ENCODE measurements at regions not wholly inside any gene's neighbourhood (a gene's known extent, or its start where the extent isn't known, plus 50 kb on each side); places are given as distances from the start of the nearest gene placed in this dataset.
"Not testable (repeated sequence)": the region's sequence is repeated elsewhere in the genome, so short reads cannot be mapped to it uniquely, and the experiment has no call there.

DNA sequence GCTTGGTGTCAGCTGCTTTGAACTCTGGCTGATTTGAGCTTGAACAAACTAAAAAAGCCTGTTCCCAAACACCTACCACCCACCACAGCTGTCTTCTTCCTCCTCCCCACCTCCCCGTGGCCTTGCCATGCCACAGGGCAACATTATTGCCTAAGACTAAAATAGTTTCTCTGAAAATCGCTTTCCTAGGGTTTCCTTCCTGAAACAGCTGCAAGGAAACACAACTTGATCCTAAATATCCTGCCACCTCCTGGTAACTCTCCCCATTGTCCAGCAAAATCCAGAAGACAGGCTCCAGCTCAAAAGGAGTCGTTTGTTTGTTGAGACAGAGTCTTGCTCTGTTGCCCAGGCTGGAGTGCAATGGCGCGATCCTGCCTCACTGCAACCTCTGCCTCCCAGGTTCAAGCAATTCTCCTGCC is 193.9 kb upstream of the TPM1 start:
- DNase-seq, result no peak

DNA sequence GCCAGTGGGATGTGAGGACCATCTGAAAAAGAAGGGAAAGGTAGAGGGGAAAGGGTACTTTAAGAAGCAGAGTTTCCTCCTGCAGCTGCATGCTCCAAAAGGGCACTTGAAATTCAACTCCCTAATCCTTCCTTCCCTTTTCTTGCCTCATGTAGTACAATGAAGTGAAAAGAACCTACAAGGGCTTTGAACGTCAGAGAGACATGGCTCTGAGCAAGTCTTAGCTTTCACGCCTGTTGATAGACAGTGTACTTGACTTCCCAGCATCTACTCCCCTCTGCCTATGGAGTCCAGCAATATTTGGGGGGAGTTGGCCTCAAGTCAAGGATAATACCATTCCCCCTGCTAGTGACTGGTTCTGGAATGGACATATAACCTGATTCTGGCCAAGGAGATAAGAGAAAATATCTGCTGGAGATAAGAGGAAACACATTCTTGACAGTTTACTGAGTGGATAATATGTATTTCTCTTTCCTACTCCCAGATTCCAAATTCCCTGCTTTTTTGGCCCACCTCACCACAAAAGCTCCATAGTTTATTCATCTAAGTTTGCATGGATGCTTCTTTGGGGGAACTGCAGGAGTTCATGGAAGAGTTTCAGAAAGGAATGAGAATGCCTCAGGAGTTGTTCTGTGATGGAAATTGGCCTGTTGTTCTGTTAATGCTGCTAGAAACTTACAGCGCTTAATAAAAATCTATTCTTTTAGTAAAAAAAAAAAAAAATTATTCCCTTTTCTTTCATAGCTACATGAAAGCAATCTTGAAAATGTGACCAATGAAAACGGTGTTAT is 193.0 kb upstream of the TPM1 start:
- DNase-seq, result no peak

DNA sequence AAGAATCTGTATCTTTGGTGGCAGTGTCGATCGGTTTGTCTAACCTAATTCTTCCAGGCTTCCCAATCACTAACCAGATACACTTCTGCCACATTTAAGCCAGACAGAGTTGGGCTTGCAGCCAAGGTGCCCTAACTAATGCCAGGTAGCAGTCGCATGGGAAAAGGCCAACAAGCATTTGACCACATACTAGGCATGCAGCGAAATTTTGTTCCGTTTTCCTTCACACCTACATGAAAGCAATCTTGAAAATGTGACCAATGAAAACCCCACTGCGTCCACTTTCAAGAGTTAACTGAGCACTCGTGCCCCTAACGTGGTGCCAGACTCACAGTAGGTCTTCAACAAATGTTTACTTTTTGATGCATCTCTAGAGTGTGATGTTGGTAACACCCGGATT is 192.2 kb upstream of the TPM1 start:
- no peak for DNase-seq

GRCh38 chr15:62850791-62851291 is 191.7 kb upstream of the TPM1 start:
- DNase-seq, result no peak

DNA sequence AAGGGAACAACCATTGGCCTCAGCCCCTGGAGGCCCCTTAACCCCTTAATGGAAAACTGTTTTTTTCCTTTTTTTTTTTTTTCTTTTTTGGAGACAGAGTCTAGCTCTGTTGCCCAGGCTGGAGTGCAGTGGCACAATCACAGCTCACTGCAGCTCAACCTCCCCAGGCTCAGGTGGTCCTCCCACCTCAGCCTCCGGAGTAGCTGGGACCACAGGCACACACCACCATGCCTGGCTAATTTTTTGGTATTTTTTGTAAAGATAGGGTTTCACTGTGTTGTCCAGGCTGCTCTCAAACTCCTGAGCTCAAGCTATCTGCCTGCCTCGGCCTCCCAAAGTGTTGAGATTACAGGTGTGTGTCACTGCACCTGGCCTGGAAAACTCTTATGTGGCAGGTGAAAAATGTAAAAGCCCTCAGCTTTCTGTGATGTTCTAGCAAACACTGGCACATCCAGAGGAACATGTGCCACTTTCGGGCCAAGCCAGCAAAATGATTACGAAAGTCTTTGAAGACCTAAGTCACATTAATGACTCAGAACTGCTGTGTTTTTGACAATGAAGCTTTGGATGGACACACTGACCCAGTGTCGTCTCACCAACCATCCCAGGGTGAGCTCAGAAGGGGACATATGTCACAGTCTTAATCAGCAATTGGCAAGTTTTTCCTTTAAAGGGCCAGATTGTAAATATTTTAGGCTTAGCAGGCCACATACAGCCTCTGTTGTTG is 189.3 kb upstream of the TPM1 start:
- DNase-seq, result no peak

DNA sequence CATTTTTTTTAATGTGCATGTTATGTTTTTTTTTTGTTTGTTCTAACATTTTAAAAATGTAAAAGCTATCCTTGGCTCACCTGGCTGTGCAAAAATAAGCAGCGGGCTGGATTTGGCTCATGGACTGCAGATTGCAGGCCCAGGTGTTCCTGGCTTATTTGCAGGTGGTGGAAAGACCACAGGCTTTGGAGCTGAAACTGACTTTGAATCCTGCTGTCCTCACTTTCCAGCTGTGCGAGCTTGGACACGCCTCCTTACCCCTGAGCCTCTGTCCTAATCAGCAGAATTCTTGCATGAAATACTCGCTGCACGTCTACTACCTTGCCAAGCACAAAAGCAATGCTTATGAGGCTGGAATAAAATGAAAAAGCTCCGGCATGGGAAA is 188.7 kb upstream of the TPM1 start:
- DNase-seq, result no peak

DNA sequence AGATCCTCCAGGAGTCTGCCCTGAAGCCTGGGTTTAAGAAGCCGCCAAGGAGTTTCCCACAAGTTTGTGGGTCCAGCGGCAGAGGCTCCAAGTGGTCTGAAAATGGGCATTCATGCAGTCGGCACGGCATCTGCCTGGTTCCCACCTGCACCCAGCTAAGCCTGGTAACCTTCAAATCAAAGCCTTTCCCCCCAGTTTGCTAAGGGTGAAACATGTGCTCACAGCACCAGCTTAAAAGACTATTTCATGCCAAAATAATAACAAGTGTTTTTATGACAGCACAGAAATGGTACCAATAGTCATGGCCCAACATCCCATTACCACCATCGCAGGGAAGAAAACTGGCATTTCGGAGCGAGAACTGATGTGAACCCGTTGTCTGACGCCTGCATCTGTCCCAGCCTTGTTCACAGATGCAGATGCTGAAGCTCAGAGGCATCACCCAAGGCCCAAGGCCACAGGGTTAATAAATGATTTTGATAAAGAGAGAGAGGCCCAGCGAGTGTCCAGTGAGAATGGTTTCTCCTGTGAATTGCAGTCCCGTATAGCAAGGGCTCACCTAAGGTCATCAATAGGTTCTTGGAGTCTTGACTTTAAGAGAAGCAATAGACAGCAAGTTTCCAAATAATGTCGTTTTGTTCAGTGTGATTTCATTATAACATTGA is 188.0 kb upstream of the TPM1 start:
- no peak for DNase-seq

- DNase-seq, result no peak
Observed at GRCh38 chr15:62855085-62855476, 187.5 kb upstream of the TPM1 start.

GRCh38 chr15:62856466-62857246 is 185.9 kb upstream of the TPM1 start:
- no peak for DNase-seq

DNA sequence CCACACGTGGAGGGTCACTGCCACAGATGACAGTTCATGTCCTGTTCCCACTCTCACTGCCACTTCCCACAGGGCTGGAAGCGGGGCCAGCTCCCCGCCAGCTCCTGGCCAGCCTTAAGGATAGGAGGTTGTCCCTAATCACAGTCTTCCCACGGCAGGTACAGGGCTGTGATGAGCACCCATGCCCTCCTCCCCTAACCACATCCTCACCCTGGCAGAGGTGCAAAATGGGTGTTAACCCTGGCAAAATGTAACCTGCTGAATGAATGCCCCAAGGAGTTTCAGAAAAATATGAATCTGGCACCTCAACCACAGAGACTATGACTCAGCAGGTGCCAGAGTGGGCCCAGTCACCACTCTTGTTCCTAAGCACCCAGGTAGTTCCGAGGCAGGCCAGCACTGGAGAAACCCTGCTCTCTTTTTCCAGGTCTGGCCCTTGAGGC is 185.1 kb upstream of the TPM1 start:
- no peak for DNase-seq

- DNase-seq, result no peak
Observed at GRCh38 chr15:62858343-62858742, 184.2 kb upstream of the TPM1 start.

- DNase-seq, result no peak
Observed at GRCh38 chr15:62862717-62863116, 179.8 kb upstream of the TPM1 start.

DNA sequence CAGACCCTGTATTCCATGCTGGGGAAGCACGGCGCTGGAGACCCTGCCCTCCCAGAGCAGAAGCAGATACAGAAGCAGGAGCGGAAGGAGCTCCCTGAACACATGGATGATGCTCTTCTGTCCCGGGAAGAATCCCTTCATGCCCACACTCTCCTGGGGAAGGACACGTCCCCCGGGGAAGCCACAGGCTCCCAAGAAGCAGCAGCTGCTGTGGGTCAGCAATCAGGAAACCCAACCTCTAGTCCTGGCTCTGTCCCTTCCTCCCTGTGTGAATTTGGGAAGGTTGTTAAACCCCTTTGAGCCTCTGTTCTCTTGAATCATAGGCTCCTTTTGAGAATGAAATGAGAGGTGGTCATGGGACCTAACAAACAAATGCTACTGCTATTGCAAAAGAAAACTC is 176.2 kb upstream of the TPM1 start:
- no peak for DNase-seq

GRCh38 chr15:62867844-62868243 is 174.7 kb upstream of the TPM1 start:
- DNase-seq, result no peak

DNA sequence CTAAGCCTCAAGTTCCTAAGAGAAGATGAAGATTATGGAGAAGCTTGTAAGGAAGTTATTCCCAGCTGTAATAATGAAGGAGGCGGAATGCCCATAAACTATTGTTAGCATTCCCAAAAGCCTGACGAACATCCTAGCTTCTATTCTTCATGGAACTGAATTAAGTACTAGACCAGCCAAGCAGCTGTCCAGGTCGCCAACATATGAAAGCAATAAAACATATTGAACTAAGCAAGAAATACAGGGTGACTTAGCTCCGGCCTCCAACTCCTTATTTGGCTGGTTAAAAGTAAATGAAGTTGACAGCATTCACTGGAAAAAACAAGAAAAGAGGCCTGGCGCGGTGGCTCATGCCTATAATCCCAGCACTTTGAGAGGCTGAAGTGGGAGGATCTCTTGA is 174.0 kb upstream of the TPM1 start:
- DNase-seq, result no peak

DNA sequence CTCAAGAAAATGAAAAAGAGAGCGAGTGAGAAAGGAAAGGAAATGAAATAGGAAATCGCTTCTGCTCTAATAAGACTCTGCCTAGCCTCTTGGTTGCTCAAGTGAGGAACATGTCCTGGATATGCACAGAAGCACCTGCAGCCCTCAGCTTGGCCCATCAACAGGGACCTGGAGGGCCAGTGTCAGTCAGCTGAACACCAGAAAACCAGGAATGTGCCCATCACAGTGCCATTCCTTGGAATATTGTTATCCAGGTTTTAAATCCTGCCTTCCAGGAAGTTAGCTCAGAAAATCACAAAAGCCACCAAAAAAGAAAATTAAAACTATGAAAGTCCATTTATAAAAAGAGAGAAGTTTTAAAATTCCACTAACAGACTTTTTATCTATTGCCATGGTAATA is 173.4 kb upstream of the TPM1 start:
- DNase-seq, result no peak

DNA sequence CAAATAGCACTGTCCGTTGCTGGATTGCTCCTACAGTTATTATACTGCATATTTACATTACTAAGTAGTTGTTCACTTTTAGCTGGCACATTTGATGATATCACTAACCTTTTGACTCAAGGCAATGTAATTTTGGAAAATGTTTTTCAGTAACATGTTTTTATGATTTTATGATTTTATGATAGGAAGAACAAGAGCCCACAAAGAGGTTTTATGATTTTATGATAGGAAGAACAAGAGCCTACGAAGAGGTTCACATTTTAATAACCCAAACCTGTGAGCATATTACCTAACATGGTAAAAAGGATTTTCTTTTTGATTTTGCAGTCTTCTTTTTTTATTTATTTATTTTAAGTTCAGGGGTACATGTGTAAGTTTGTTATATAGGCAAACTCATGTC is 172.3 kb upstream of the TPM1 start:
- DNase-seq, result no peak

DNA sequence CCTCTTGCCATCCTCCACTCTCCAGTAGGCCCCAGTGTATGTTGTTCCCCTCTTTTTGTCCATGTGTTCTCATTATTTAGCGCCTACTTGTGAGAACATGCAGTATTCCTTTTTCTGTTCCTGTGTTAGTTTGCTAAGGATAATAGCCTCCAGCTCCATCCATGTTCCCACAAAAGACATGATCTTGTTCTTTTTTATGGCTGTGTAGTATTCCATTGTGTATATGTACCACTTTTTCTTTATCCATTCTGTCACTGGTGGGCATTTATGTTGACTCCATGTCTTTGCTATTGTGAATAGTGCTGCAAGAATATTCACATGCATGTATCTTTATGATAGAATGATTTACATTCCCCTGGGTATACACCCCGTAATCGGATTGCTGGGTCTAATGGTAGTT is 171.8 kb upstream of the TPM1 start:
- not testable (repeated sequence) for DNase-seq

GRCh38 chr15:62873203-62873602 is 169.3 kb upstream of the TPM1 start:
- no peak for DNase-seq

- no peak for DNase-seq
Observed at GRCh38 chr15:62874064-62874463, 168.5 kb upstream of the TPM1 start.

DNA sequence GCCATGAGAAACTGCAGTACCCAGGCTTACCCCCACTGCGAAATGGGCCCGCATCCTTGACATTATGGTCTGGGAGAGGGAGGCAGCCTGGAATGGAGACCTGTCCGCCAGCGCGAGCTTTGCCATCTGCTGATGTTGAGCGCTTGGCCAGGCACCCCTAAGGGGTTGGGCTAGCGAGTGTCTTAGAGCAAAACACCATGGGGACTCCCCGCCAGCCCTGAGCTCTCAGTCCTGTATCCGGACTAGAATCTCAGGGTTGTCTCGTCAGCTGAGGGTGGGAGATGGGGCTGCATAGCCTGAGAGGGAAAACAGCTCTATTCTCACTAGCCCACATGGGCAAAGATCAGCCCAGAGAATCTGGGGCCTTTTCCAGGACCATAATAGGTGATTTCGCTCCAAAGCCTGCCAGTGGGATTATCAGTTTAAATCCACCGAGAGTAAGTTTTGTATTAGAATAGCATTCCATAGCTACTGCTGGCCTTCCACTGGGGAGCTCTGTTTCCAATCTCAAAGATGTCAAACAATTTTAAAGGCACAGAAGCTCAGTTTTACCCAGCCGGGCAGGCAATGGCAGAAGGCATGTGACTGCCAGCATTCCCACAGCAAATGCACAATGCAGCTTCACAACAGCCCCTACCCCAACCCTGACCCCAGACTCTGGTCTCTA is 167.5 kb upstream of the TPM1 start:
- DNase-seq, result no peak

DNA sequence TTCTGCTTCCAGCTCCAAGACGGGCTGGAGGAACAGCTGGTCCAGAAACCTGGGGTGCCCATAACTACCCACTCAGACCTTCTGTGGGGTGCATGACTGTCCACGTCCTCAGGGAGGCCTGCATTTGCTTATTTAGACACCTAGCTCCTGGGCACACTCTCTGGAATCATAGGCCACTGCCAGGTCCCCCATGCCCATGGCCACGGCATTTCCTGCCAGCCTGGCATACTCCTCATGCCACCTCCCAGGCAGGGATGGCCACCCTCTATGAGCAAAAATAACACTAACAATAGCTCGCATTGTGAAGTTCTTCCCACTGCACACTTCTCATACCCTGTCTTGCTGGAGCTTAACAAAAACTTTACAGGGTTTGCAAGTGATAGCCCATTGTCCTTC is 166.9 kb upstream of the TPM1 start:
- DNase-seq, result no peak
